ENCODE measurements at regions not wholly inside any gene's neighbourhood (a gene's known extent, or its start where the extent isn't known, plus 50 kb on each side); places are given as distances from the start of the nearest gene placed in this dataset.

DNA sequence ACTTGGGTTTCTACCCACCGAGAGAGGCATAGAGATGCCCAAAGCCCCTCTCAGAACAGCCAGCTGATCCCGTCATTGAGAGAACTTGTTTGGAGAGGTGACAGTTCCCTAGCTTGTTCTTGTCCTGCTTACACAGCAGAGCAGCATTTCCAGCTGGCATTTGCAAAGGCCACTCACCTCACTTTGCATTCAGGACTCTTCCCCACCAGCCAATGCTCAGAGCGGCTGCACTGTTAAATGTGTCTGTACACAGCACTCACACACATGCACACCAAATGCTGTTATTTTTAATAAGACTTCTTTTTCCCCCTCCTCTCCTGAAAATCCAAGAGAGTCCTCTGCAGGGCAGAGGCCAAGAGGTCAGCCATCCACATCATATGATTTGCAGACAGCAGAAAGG, 104.6 kb upstream of the SLC14A2 start:
- TF ChIP-seq CTCF (optimal IDR thresholded peaks at IDR 0.05 in 1 of 3, IDR thresholded peaks at IDR 0.05 in 1 of 3, conservative IDR thresholded peaks at IDR 0.05 in 1 of 3; ENCODE audit: extremely low read depth in 1 of 3, insufficient read depth in 2 of 3, low read length in 3 of 3), result no peak
- TF ChIP-seq EZH2 (IDR thresholded peaks at IDR 0.05; ENCODE audit: low read length), result no peak
